ENCODE measurements at regions not wholly inside any gene's neighbourhood (a gene's known extent, or its start where the extent isn't known, plus 50 kb on each side); places are given as distances from the start of the nearest gene placed in this dataset.

DNA sequence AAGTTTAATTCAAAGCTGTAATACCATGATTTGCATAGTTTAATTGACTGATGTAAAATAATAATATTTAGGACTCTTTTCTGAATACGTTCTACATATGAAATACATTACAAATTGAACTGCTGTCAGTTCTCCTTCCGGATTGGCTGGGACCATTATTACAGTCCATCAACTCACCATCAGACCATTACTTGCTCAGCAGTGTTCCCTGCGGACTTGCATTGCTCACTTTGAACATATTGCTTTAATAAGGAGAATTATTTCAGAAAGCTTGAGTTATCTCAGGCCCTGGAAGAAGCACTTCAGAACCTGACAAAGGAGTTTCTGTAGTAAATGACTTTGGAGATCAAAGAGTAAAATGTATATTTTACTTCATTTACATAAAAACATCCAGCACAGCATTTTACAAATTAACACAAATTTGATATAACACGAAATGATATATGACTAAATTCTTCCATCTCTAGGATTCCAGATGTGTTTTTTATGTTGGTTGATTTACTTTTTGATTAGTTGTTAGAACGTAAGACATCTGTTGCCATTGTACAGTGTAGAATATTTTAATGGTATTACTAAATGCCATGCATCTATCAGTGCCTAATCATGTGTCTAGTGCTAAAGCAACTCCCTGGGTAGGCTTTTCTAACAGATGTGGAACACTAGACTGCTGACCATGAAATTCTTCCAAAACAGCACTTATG is 418.5 kb upstream of the SEMA3A start:
- Histone ChIP-seq H3K4me3 (no peak overlapping the region), H3K36me3 (no peaks in the 10 kb centered on the region), H3K9me3 (no peaks in the 10 kb centered on the region), H3K27ac (no peak overlapping the region), H3K27me3 (no peaks in the 10 kb centered on the region), H3K4me1 (no peaks in the 10 kb centered on the region)
- DNase-seq (no peak), ATAC-seq (no peak)
- intact Hi-C loops (cut with DNase I): no loop called here
- no peak for TF ChIP-seq POLR2A (IDR thresholded peaks at IDR 0.05)
- TF ChIP-seq, protein P1, sequence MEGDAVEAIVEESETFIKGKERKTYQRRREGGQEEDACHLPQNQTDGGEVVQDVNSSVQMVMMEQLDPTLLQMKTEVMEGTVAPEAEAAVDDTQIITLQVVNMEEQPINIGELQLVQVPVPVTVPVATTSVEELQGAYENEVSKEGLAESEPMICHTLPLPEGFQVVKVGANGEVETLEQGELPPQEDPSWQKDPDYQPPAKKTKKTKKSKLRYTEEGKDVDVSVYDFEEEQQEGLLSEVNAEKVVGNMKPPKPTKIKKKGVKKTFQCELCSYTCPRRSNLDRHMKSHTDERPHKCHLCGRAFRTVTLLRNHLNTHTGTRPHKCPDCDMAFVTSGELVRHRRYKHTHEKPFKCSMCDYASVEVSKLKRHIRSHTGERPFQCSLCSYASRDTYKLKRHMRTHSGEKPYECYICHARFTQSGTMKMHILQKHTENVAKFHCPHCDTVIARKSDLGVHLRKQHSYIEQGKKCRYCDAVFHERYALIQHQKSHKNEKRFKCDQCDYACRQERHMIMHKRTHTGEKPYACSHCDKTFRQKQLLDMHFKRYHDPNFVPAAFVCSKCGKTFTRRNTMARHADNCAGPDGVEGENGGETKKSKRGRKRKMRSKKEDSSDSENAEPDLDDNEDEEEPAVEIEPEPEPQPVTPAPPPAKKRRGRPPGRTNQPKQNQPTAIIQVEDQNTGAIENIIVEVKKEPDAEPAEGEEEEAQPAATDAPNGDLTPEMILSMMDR (IDR thresholded peaks at IDR 0.05): no peak
- WGBS, 4 donors: 81 to 88% (median 84%) methylated on average over 5 of the region's 5 CpGs

DNA sequence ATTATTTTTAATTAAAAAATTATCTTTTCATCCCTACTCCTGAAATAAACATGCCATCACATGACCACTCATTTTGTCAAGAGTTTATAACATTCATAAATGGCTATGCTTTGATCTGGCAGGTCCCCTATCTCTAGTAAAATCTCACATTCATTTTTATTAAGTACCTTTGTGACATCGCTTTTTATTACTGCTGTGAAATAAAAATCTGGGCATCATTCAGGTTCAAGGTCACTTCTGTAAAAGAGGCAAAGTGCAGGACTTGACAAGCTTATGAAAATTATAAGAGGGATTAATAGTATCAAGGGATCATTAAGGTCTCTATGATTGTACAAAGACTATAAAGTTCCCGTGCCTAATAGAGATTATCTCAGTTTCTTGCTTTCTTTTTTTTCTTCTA is 416.8 kb upstream of the SEMA3A start:
- ATAC-seq (no peak), DNase-seq (no peak)
- intact Hi-C loops (cut with DNase I): no loop called here

DNA sequence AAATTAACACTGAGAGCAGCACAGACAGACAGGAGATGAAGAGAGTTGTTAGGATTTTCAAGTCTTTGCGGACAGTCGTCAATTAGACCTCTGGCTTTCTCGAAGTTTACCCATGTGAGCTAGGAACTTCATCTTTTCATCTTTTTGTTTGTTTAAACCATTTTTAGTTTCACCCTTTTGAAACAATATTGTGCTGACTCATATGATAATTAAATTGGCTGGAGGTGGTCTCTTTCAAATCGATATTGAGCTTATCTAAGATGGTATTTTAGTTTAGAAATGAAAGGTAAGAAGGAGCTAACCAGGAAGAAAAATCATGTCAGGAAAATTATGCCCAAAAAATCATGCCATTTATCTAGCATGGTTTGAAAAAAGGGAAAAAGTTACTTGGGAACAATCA is 415.8 kb upstream of the SEMA3A start:
- intact Hi-C loops (cut with DNase I): no loop called here
- H3K9me3 ChIP-seq: no peaks in the 10 kb centered on the region
- ATAC-seq (no peak), DNase-seq (no peak)
- WGBS, 4 donors: 93 to 94% (median 93%) methylated on average over 4 of the region's 4 CpGs
- no peak overlapping the region for H3K27ac ChIP-seq
- no peaks in the 10 kb centered on the region for H3K27me3 ChIP-seq
- TF ChIP-seq, protein P1 (IDR thresholded peaks at IDR 0.05): no peak
- no peak for TF ChIP-seq POLR2A (IDR thresholded peaks at IDR 0.05)
- no peak overlapping the region for H3K4me3 ChIP-seq
- no peaks in the 10 kb centered on the region for H3K4me1 ChIP-seq
- H3K36me3 ChIP-seq: no peaks in the 10 kb centered on the region

More for the DNA sequence above, 416.8 kb upstream of the SEMA3A start:
- Histone ChIP-seq H3K27ac (no peak overlapping the region), H3K4me1 (no peaks in the 10 kb centered on the region), H3K4me3 (no peak overlapping the region), H3K27me3 (no peaks in the 10 kb centered on the region), H3K9me3 (no peaks in the 10 kb centered on the region), H3K36me3 (no peaks in the 10 kb centered on the region)
- TF ChIP-seq POLR2A (IDR thresholded peaks at IDR 0.05): no peak
- TF ChIP-seq, protein P1 (IDR thresholded peaks at IDR 0.05): no peak
- 77 to 80% (median 79%) methylated on average over 2 of the region's 2 CpGs for WGBS, 4 donors

DNA sequence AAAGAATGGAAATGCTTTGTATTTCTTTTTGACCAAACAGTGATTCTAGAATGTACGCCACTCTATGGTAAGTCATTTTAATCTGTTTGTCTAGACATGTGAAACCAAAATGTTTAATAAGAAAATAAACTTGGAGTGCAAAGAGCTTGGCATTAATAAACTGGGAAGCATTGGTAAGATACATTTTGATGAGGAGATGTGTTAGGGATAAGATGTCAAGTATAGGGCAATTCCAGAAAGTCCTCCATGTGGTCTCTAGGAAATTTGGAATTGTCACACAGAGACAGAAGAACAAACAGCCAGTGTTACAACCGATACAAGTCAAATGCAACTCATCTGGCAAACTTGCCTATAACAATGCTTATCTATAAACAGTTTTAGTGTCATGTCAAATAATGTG is 410.7 kb upstream of the SEMA3A start:
- H3K9me3 ChIP-seq: peaks cover 0 to 19% (median 3%) of the 10 kb centered on the region in 12 donors
- no peaks in the 10 kb centered on the region for H3K4me1 ChIP-seq
- TF ChIP-seq, protein P1 (IDR thresholded peaks at IDR 0.05): no peak
- no peak overlapping the region for H3K4me3 ChIP-seq
- H3K27ac ChIP-seq: no peak overlapping the region
- 91 to 96% (median 93%) methylated on average over 2 of the region's 2 CpGs for WGBS, 4 donors
- intact Hi-C loops (cut with DNase I): no loop called here
- H3K27me3 ChIP-seq: no peaks in the 10 kb centered on the region
- DNase-seq (no peak), ATAC-seq (no peak)
- H3K36me3 ChIP-seq: no peaks in the 10 kb centered on the region
